ENCODE measurements at regions not wholly inside any gene's neighbourhood (a gene's known extent, or its start where the extent isn't known, plus 50 kb on each side); places are given as distances from the start of the nearest gene placed in this dataset.

DNA sequence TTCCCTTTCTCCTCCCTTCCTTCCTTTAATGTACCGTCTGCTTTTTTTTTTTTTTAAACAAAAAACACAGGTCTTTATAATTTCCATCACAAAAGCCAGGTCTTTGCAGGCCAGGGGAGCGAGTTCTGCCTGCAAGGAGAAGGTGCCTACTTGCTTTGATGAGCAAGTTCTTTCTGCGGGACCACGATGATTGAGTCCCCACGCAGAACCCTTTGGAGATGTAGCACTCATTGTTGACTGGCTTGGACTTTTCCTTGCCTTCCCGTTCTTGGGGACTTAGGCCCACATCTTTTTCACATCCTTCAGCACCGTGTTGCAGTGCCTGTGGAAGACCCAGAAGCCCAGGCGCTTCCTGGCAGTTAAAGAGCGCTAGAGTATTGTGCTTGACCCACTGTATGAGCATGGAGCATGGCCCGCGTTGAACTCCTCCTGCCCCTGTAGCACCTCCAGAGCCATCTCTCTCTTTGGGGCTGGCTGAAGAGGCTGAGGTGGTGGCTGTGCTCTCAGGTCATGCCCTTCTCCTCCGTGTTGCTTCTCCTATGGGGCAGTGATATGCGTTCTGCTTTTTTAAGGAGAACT lies 177.6 kb downstream of the EXOC5 start:
- H3K36me3 Mint-ChIP-seq: peaks cover 4% of the 10 kb centered on the region
- no peak overlapping the region for H3K4me3 Mint-ChIP-seq
- no peaks in the 10 kb centered on the region for H3K9me3 Mint-ChIP-seq
- TF ChIP-seq, protein P1, sequence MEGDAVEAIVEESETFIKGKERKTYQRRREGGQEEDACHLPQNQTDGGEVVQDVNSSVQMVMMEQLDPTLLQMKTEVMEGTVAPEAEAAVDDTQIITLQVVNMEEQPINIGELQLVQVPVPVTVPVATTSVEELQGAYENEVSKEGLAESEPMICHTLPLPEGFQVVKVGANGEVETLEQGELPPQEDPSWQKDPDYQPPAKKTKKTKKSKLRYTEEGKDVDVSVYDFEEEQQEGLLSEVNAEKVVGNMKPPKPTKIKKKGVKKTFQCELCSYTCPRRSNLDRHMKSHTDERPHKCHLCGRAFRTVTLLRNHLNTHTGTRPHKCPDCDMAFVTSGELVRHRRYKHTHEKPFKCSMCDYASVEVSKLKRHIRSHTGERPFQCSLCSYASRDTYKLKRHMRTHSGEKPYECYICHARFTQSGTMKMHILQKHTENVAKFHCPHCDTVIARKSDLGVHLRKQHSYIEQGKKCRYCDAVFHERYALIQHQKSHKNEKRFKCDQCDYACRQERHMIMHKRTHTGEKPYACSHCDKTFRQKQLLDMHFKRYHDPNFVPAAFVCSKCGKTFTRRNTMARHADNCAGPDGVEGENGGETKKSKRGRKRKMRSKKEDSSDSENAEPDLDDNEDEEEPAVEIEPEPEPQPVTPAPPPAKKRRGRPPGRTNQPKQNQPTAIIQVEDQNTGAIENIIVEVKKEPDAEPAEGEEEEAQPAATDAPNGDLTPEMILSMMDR (conservative IDR thresholded peaks at IDR 0.05): no peak
- H3K4me1 Mint-ChIP-seq (ENCODE audit: unreplicated experiment): peaks cover 5% of the 10 kb centered on the region
- peaks cover 8% of the 10 kb centered on the region for H3K27me3 Mint-ChIP-seq
- no peak for DNase-seq (ENCODE audit: extremely low spot score, unreplicated experiment)
- no peak overlapping the region for H3K27ac Mint-ChIP-seq

- TF ChIP-seq, protein P1 (conservative IDR thresholded peaks at IDR 0.05): no peak
Measured at GRCh38 chr14:57089901-57090300, 178.8 kb downstream of the EXOC5 start.

GRCh38 chr14:57087841-57088240 lies 180.9 kb downstream of the EXOC5 start:
- peaks cover 5% of the 10 kb centered on the region for H3K4me1 Mint-ChIP-seq (ENCODE audit: unreplicated experiment)
- no peaks in the 10 kb centered on the region for H3K36me3 Mint-ChIP-seq
- H3K27ac Mint-ChIP-seq: no peak overlapping the region
- TF ChIP-seq, protein P1 (conservative IDR thresholded peaks at IDR 0.05): no peak
- no peaks in the 10 kb centered on the region for H3K9me3 Mint-ChIP-seq
- no peak overlapping the region for H3K4me3 Mint-ChIP-seq
- DNase-seq (ENCODE audit: extremely low spot score, unreplicated experiment): no peak
- peaks cover 5% of the 10 kb centered on the region for H3K27me3 Mint-ChIP-seq

More at GRCh38 chr14:57089901-57090300, 178.8 kb downstream of the EXOC5 start:
- no peak for DNase-seq (ENCODE audit: extremely low spot score, unreplicated experiment)
- H3K4me1 Mint-ChIP-seq (ENCODE audit: unreplicated experiment): peaks cover 5% of the 10 kb centered on the region
- no peak overlapping the region for H3K4me3 Mint-ChIP-seq
- no peaks in the 10 kb centered on the region for H3K36me3 Mint-ChIP-seq
- no peak overlapping the region for H3K27ac Mint-ChIP-seq
- peaks cover 6% of the 10 kb centered on the region for H3K27me3 Mint-ChIP-seq
- no peaks in the 10 kb centered on the region for H3K9me3 Mint-ChIP-seq

DNA sequence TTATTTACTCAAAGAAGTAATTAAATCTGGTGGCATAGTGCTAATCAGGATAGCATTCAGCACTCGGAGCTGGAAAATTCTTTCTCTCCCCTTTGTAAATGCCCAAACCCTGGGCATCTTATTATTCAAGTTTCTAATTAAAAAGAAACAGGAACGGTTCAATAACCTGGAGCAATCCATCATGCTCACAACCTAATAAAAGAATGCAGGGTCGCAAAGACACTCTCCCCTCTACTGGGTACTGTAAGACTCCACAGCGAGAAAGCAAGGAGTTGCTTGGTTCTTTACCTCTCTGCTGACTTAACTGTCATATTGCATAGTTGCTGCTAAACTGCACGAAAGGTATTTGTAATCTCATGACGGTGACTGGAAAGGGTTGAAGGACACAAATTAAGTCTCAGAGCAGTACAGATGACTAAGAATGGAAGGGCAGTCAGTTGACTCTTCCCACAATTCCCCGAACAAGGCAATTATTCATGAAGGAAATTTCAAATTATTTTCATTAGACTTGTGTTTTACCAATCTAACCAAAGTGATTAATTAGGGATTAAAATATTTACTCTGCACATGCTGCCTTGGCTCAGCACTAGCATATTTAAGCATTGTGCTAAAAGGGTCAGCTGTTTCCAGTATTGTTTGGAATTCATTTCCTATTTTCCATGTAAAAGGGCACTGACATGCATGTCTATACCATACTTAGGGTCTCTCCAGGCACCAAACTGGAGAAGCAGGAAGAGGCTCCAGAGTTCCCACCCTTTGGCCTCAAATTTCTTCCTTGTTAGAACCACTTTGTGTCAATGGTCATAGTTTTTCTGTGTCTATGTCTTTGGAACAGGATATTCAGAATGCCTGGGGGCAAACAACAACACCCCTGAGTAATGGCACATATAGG lies 182.2 kb downstream of the EXOC5 start:
- TF ChIP-seq, protein P1 (conservative IDR thresholded peaks at IDR 0.05): no peak
- Mint-ChIP-seq H3K27ac (no peak overlapping the region), H3K9me3 (no peaks in the 10 kb centered on the region), H3K4me1 (ENCODE audit: unreplicated experiment) (peaks cover 5% of the 10 kb centered on the region), H3K4me3 (no peak overlapping the region), H3K27me3 (peaks cover 11% of the 10 kb centered on the region), H3K36me3 (no peaks in the 10 kb centered on the region)
- no peak for DNase-seq (ENCODE audit: extremely low spot score, unreplicated experiment)

- no peak for DNase-seq (ENCODE audit: extremely low spot score, unreplicated experiment)
- H3K36me3 Mint-ChIP-seq: no peaks in the 10 kb centered on the region
- H3K27me3 Mint-ChIP-seq: peaks cover 12% of the 10 kb centered on the region
- peaks cover 5% of the 10 kb centered on the region for H3K4me1 Mint-ChIP-seq (ENCODE audit: unreplicated experiment)
- no peak overlapping the region for H3K4me3 Mint-ChIP-seq
- H3K9me3 Mint-ChIP-seq: no peaks in the 10 kb centered on the region
- no peak overlapping the region for H3K27ac Mint-ChIP-seq
- TF ChIP-seq, protein P1 (conservative IDR thresholded peaks at IDR 0.05): no peak
Measured at GRCh38 chr14:57085801-57086200, 182.9 kb downstream of the EXOC5 start.

Measured in type B pancreatic cell (in vitro differentiated cells).